GM12878 (cell line): ENCODE measurements at regions not wholly inside any gene's neighbourhood (a gene's known extent, or its start where the extent isn't known, plus 50 kb on each side); places are given as distances from the start of the nearest gene placed in this dataset.

Experiments used
- ATAC-seq: fragments of 200-7000 bp; cut with Tn5 transposase; 3 replicates; pipeline ENCODE4 v1.9.1; 2020; ENCODE audit warnings: mild to moderate bottlenecking, moderate library complexity
- BruUV-seq: library from RNA; stranded (reverse); fragments of 400-500 nt; replicated peaks from 2 replicates; lab custom pipeline; 2021; lab: Mats Ljungman, UMichigan
- CTCF ChIA-PET: fragments of 300-600 bp; sonication (Branson Sonifier 250); formaldehyde crosslinking; extraction: SDS; loops from one replicate; lab custom pipeline; 2021; ENCODE audit warnings: inconsistent platforms; lab: Yijun Ruan, JAX
- POLR2A ChIA-PET: fragments of 350-600 bp; formaldehyde crosslinking; extraction: SDS; loops from one replicate; lab custom pipeline; 2021; ENCODE audit warnings: inconsistent platforms; lab: Charles Lee
- RAD21 ChIA-PET: fragments of 300-600 bp; sonication (Branson Sonifier 250); formaldehyde crosslinking; loops from one replicate; lab custom pipeline; 2023; ENCODE audit warnings: antibody characterized with exemption; ENCODE audit not compliant: unreplicated experiment; lab: Charles Lee
- SMC1A ChIA-PET: fragments of 300-600 bp; sonication (Branson Sonifier 250); formaldehyde crosslinking; loops from one replicate; lab custom pipeline; 2023; ENCODE audit not compliant: unreplicated experiment, uncharacterized antibody; lab: Charles Lee
- DNase-seq: peaks from one replicate; pipeline ENCODE4 v3.0.0-alpha.2; 2011; ENCODE audit warnings: low read depth, low spot score
- FAIRE-seq: peaks from 3 replicates; lab custom pipeline; 2011; peaks lifted over from hg19 to GRCh38; lab: Jason Lieb, UNC
- H2AFZ ChIP-seq: 2 replicates; pipeline ENCODE4 v1.6.0; 2011; ENCODE audit warnings: low read depth, low read length, control low read depth; ENCODE audit not compliant: control insufficient read depth
- H3K27ac ChIP-seq: 2 replicates; pipeline ENCODE4 v1.5.1; 2011; ENCODE audit warnings: control low read depth; ENCODE audit not compliant: control insufficient read depth, insufficient read depth
- H3K27me3 ChIP-seq, 2 experiments: replicated peaks in 1 of 2; 2 replicates each; pipeline versions ENCODE4 v1.6.0 to v1.6.1; 2011; ENCODE audit warnings: low read length in 1 of 2; ENCODE audit not compliant: control insufficient read depth in 2 of 2, insufficient read depth in 2 of 2
- H3K36me3 ChIP-seq, 2 experiments: 2 replicates each; pipeline ENCODE4 v1.5.1; 2011; ENCODE audit warnings: low read length in 1 of 2; ENCODE audit not compliant: control insufficient read depth in 2 of 2, insufficient read depth in 2 of 2
- H3K4me1 ChIP-seq: 2 replicates; pipeline ENCODE4 v1.6.1; 2011; ENCODE audit warnings: mild to moderate bottlenecking, low read length, moderate library complexity, mixed read lengths; ENCODE audit not compliant: control insufficient read depth, insufficient read depth
- H3K4me2 ChIP-seq: 2 replicates; pipeline ENCODE4 v1.6.0; 2011; ENCODE audit warnings: control low read depth; ENCODE audit not compliant: control insufficient read depth, insufficient read depth
- H3K4me3 ChIP-seq: fragments of 200-600 bp; sonication (generic); 2 replicates; pipeline ENCODE4 v1.5.1; 2016
- H3K79me2 ChIP-seq: 2 replicates; pipeline ENCODE4 v1.6.0; 2011; ENCODE audit warnings: low read length; ENCODE audit not compliant: control insufficient read depth, insufficient read depth
- H3K9ac ChIP-seq: 2 replicates; pipeline ENCODE4 v1.8.0; 2011; ENCODE audit warnings: low read length, control low read depth, mixed read lengths; ENCODE audit not compliant: control insufficient read depth, insufficient read depth
- H3K9me3 ChIP-seq: replicated peaks from 3 replicates; pipeline ENCODE4 v1.5.1; 2011; ENCODE audit warnings: mild to moderate bottlenecking, low read length; ENCODE audit not compliant: control insufficient read depth, insufficient read depth
- H4K20me1 ChIP-seq: 2 replicates; pipeline ENCODE4 v1.6.0; 2011; ENCODE audit not compliant: control insufficient read depth, insufficient read depth
- KAT2A ChIP-seq: conservative IDR thresholded peaks from 2 replicates; pipeline ENCODE4 v1.6.1; 2011; ENCODE audit warnings: low read depth, low read length; ENCODE audit not compliant: control insufficient read depth
- MEF2A ChIP-seq: IDR thresholded peaks from 2 replicates; pipeline ENCODE4 v1.6.1; 2011; ENCODE audit warnings: low read depth, mild to moderate bottlenecking, low read length, moderate library complexity; ENCODE audit not compliant: insufficient read depth
- MTA3 ChIP-seq: IDR thresholded peaks from 2 replicates; pipeline ENCODE4 v1.6.1; 2012; ENCODE audit warnings: low read length, inconsistent platforms, borderline replicate concordance
- NR2C1 ChIP-seq: fragments of 450-650 bp; IDR thresholded peaks from 2 replicates; pipeline ENCODE4 v1.6.1; 2017; ENCODE audit warnings: antibody characterized with exemption, mild to moderate bottlenecking, moderate library complexity
- RB1 ChIP-seq: fragments of 450-650 bp; formaldehyde crosslinking; IDR thresholded peaks from 2 replicates; pipeline ENCODE4 v1.6.1; 2017; ENCODE audit warnings: mild to moderate bottlenecking, borderline replicate concordance
- ZNF217 ChIP-seq: fragments of 450-650 bp; IDR thresholded peaks from 2 replicates; pipeline ENCODE4 v1.6.1; 2017; ENCODE audit warnings: antibody characterized with exemption, mild to moderate bottlenecking
- WGBS: methylation state at CpG from one replicate; pipeline ENCODE4 v1.1.6; 2016; ENCODE audit warnings: low lambda C conversion rate; ENCODE audit not compliant: insufficient replicate concordance, insufficient coverage; ENCODE audit errors: missing lambda C conversion rate; 5-methylcytosine and 5-hydroxymethylcytosine counted together
- in situ Hi-C: fragments of 300-500 bp; cut with MboI; formaldehyde crosslinking; loops from 9 replicates; pipeline ENCODE4 v1.14.3; 2018; ENCODE audit warnings: mixed read lengths
- intact Hi-C: fragments of 100-400 bp; cut with micrococcal nuclease; formaldehyde crosslinking; loops from one replicate; pipeline ENCODE4 v1.14.2; 2022; ENCODE audit not compliant: unreplicated experiment
- TF ChIP-seq, protein P1 (sequence below): fragments of 450-650 bp; IDR thresholded peaks from 2 replicates; pipeline ENCODE4 v1.6.1; 2017; ENCODE audit warnings: mild to moderate bottlenecking, low read depth, inconsistent platforms; ENCODE audit not compliant: poor library complexity, severe bottlenecking
- TF ChIP-seq, protein P2 (sequence below): IDR thresholded peaks from 2 replicates; pipeline ENCODE4 v1.6.1; 2012; ENCODE audit warnings: low read depth, low read length, improper control_type of control experiment
- TF ChIP-seq, protein P3 (sequence below): IDR thresholded peaks from 2 replicates; pipeline ENCODE4 v1.6.1; 2011; ENCODE audit warnings: borderline replicate concordance, low read depth, mild to moderate bottlenecking, moderate library complexity, mixed read lengths, low read length; ENCODE audit not compliant: insufficient read depth; ENCODE audit errors: extremely low read length
- TF ChIP-seq, protein P4 (sequence below): IDR thresholded peaks from 2 replicates; pipeline ENCODE4 v1.6.1; 2012; ENCODE audit warnings: mild to moderate bottlenecking, low read depth, low read length

DNA sequence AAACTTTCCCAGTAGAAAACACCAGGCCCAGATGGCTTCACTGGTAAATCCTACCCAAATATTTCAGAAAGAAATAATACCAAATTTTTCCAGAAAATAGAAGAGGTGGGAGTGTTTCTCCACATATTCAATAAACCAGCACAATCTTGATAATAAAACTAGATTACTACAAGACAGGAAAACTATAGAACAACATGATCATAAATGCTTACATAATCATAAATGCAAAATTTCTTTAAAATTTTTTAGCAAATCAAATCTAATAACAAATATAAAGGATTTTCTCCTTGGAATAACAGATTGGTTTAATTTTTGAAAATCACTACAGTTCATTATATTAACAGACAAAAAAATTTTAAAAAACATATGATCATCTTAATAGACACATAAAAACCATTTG, 294.5 kb downstream of the BCL11B start (continued):
- TF ChIP-seq NR2C1, result no peak

DNA sequence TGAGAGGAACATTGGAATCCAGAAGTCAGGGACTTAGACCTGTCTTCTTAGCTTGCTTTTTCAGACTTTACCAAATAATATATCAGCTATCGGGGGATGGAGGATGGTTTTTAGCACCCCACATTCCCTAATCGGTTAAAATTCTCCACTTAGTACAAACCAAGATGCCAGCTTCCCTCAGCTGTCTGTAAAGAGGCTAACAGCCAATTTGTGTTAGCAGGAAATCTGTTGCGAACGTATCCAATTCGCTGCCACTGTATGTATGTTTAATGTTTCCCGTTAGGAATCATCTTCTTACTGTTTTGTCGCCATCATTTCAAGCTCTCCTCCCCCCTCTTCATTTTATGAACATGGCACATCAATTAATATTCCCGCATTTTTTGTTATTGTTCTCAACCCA, 289.0 kb downstream of the BCL11B start:
- no peaks in the 10 kb centered on the region for H3K79me2 ChIP-seq
- no peak overlapping the region for H3K9ac ChIP-seq
- no peaks in the 10 kb centered on the region for H4K20me1 ChIP-seq
- no peak for TF ChIP-seq MEF2A
- TF ChIP-seq, protein P1, sequence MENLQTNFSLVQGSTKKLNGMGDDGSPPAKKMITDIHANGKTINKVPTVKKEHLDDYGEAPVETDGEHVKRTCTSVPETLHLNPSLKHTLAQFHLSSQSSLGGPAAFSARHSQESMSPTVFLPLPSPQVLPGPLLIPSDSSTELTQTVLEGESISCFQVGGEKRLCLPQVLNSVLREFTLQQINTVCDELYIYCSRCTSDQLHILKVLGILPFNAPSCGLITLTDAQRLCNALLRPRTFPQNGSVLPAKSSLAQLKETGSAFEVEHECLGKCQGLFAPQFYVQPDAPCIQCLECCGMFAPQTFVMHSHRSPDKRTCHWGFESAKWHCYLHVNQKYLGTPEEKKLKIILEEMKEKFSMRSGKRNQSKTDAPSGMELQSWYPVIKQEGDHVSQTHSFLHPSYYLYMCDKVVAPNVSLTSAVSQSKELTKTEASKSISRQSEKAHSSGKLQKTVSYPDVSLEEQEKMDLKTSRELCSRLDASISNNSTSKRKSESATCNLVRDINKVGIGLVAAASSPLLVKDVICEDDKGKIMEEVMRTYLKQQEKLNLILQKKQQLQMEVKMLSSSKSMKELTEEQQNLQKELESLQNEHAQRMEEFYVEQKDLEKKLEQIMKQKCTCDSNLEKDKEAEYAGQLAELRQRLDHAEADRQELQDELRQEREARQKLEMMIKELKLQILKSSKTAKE, result no peak
- TF ChIP-seq, protein P2, sequence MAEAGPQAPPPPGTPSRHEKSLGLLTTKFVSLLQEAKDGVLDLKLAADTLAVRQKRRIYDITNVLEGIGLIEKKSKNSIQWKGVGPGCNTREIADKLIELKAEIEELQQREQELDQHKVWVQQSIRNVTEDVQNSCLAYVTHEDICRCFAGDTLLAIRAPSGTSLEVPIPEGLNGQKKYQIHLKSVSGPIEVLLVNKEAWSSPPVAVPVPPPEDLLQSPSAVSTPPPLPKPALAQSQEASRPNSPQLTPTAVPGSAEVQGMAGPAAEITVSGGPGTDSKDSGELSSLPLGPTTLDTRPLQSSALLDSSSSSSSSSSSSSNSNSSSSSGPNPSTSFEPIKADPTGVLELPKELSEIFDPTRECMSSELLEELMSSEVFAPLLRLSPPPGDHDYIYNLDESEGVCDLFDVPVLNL, result no peak
- TF ChIP-seq, protein P3, sequence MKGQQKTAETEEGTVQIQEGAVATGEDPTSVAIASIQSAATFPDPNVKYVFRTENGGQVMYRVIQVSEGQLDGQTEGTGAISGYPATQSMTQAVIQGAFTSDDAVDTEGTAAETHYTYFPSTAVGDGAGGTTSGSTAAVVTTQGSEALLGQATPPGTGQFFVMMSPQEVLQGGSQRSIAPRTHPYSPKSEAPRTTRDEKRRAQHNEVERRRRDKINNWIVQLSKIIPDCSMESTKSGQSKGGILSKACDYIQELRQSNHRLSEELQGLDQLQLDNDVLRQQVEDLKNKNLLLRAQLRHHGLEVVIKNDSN, result no peak
- TF ChIP-seq RB1, result no peak
- TF ChIP-seq, protein P4, sequence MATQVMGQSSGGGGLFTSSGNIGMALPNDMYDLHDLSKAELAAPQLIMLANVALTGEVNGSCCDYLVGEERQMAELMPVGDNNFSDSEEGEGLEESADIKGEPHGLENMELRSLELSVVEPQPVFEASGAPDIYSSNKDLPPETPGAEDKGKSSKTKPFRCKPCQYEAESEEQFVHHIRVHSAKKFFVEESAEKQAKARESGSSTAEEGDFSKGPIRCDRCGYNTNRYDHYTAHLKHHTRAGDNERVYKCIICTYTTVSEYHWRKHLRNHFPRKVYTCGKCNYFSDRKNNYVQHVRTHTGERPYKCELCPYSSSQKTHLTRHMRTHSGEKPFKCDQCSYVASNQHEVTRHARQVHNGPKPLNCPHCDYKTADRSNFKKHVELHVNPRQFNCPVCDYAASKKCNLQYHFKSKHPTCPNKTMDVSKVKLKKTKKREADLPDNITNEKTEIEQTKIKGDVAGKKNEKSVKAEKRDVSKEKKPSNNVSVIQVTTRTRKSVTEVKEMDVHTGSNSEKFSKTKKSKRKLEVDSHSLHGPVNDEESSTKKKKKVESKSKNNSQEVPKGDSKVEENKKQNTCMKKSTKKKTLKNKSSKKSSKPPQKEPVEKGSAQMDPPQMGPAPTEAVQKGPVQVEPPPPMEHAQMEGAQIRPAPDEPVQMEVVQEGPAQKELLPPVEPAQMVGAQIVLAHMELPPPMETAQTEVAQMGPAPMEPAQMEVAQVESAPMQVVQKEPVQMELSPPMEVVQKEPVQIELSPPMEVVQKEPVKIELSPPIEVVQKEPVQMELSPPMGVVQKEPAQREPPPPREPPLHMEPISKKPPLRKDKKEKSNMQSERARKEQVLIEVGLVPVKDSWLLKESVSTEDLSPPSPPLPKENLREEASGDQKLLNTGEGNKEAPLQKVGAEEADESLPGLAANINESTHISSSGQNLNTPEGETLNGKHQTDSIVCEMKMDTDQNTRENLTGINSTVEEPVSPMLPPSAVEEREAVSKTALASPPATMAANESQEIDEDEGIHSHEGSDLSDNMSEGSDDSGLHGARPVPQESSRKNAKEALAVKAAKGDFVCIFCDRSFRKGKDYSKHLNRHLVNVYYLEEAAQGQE, result no peak
- no peak for TF ChIP-seq MTA3
- TF ChIP-seq KAT2A, result no peak
- TF ChIP-seq ZNF217, result no peak
- no peaks in the 10 kb centered on the region for H3K4me1 ChIP-seq
- no peak for DNase-seq
- no peak overlapping the region for H2AFZ ChIP-seq
- H3K9me3 ChIP-seq, result no peaks in the 10 kb centered on the region
- SMC1A ChIA-PET, result interaction anchor here (1.2 kb wide), 1 partner anchor 331 kb away, joined by 3 read pairs; no protein-coding TSS in a partner anchor
- H3K4me2 ChIP-seq, result no peak overlapping the region
- no TSS peak for BruUV-seq
- no peak overlapping the region for H3K27ac ChIP-seq
- H3K27me3 ChIP-seq, result no peaks in the 10 kb centered on the region
- 39% methylated on average over 8 of the region's 8 CpGs for WGBS
- no peak overlapping the region for H3K4me3 ChIP-seq
- no peak for ATAC-seq
- POLR2A ChIA-PET, result no interaction called here
- in situ Hi-C loops, result no loop called here
- intact Hi-C loops, result no loop called here
- FAIRE-seq, result no peak
- H3K36me3 ChIP-seq, result no peaks in the 10 kb centered on the region
- RAD21 ChIA-PET, result no interaction called here
- CTCF ChIA-PET, result no interaction called here
